HepG2 (cell line): ENCODE measurements at regions not wholly inside any gene's neighbourhood (a gene's known extent, or its start where the extent isn't known, plus 50 kb on each side); places are given as distances from the start of the nearest gene placed in this dataset.

Source experiments
- ATAC-seq: fragments of 200-7000 bp; cut with Tn5 transposase; 3 replicates; pipeline ENCODE4 v1.9.1; 2020; ENCODE audit warnings: mild to moderate bottlenecking, moderate library complexity
- BruUV-seq: library from RNA; stranded (reverse); fragments of 400-500 nt; replicated peaks from 2 replicates; lab custom pipeline; 2021; lab: Mats Ljungman, UMichigan
- CTCF ChIA-PET: fragments of 300-600 bp; formaldehyde crosslinking; extraction: SDS; loops from one replicate; lab custom pipeline; 2021; ENCODE audit warnings: low total read pairs, inconsistent platforms, low intra/inter-chr PET ratio; lab: Yijun Ruan, JAX
- POLR2A ChIA-PET: fragments of 350-600 bp; sonication (Branson Sonifier 250); formaldehyde crosslinking; loops from one replicate; lab custom pipeline; 2020; ENCODE audit warnings: antibody characterized with exemption, inconsistent platforms; lab: Yijun Ruan, JAX
- DNase-seq: peaks from one replicate; pipeline ENCODE4 v3.0.0-alpha.2; 2015; ENCODE audit warnings: low spot score
- FAIRE-seq: peaks from 3 replicates; lab custom pipeline; 2011; peaks lifted over from hg19 to GRCh38; lab: Jason Lieb, UNC
- H2AFZ ChIP-seq: one replicate; pipeline ENCODE4 v1.6.1; 2011; ENCODE audit warnings: low read length, inconsistent platforms
- H3K27ac ChIP-seq: fragments of 300-600 bp; 3 replicates; pipeline ENCODE4 v1.8.0; 2011; ENCODE audit warnings: mixed run types, mild to moderate bottlenecking, mixed read lengths, low read length, inconsistent platforms; ENCODE audit not compliant: insufficient read depth; ENCODE audit errors: extremely low read length
- H3K27me3 ChIP-seq, 2 experiments: fragments of 200-600 bp in 1 of 2; 2 replicates in 1 of 2; 3 replicates in 1 of 2; pipeline versions ENCODE4 v1.6.0 to v1.8.0; 2011; ENCODE audit warnings: low read length in 2 of 2, mild to moderate bottlenecking in 2 of 2, moderate library complexity in 2 of 2, inconsistent platforms in 1 of 2; ENCODE audit not compliant: insufficient read depth in 2 of 2, control insufficient read depth in 1 of 2
- H3K36me3 ChIP-seq, 2 experiments: fragments of 200-600 bp in 1 of 2; replicated peaks in 1 of 2; 2 replicates in 1 of 2; 3 replicates in 1 of 2; pipeline versions ENCODE4 v1.5.1 to v1.8.0; 2011; ENCODE audit warnings: low read length in 2 of 2, inconsistent platforms in 1 of 2; ENCODE audit not compliant: insufficient read depth in 2 of 2, control insufficient read depth in 1 of 2
- H3K4me1 ChIP-seq: 2 replicates; pipeline ENCODE4 v1.5.1; 2012; ENCODE audit warnings: low read length, inconsistent platforms; ENCODE audit not compliant: insufficient read depth
- H3K4me2 ChIP-seq: 2 replicates; pipeline ENCODE4 v1.6.0; 2011; ENCODE audit warnings: low read depth, low read length, inconsistent platforms
- H3K4me3 ChIP-seq, 3 experiments: fragments of 200-600 bp in 1 of 3; sonication (generic), shearing (Covaris generic) in 1 of 3; replicated peaks in 1 of 3; 2 replicates each; pipeline ENCODE4 v1.5.1; 2011 to 2016; ENCODE audit warnings: low read length in 3 of 3, inconsistent platforms in 2 of 3, low read depth in 2 of 3, mild to moderate bottlenecking in 2 of 3, control low read depth in 1 of 3, mixed read lengths in 1 of 3; ENCODE audit not compliant: insufficient read depth in 1 of 3
- H3K79me2 ChIP-seq: one replicate; pipeline ENCODE4 v1.6.1; 2011; ENCODE audit warnings: low read length, inconsistent platforms; ENCODE audit not compliant: insufficient read depth
- H3K9ac ChIP-seq: 2 replicates; pipeline ENCODE4 v1.6.0; 2011; ENCODE audit warnings: mild to moderate bottlenecking, low read depth, low read length, inconsistent platforms; ENCODE audit not compliant: insufficient read depth
- H3K9me3 ChIP-seq: 2 replicates; pipeline ENCODE4 v1.5.1; 2012; ENCODE audit warnings: mild to moderate bottlenecking, low read length
- H4K20me1 ChIP-seq: 2 replicates; pipeline ENCODE4 v1.6.0; 2011; ENCODE audit warnings: inconsistent platforms, mild to moderate bottlenecking, low read length, moderate library complexity; ENCODE audit not compliant: insufficient read depth
- ATF2 ChIP-seq: sonication (generic); formaldehyde crosslinking; IDR thresholded peaks from 2 replicates; pipeline ENCODE4 v1.4.0; 2020; ENCODE audit warnings: missing genetic modification reagents
- DMTF1 ChIP-seq: sonication (generic); formaldehyde crosslinking; IDR thresholded peaks from 2 replicates; pipeline ENCODE4 v1.4.0; 2020; ENCODE audit warnings: mild to moderate bottlenecking, missing genetic modification reagents
- HNRNPL ChIP-seq: fragments of 200-400 bp; formaldehyde crosslinking; IDR thresholded peaks from 2 replicates; pipeline ENCODE4 v1.6.1; 2017; ENCODE audit warnings: mild to moderate bottlenecking, low read depth, low read length
- HOXA3 ChIP-seq: sonication (generic); formaldehyde crosslinking; IDR thresholded peaks from 2 replicates; pipeline ENCODE4 v1.5.0; 2020; ENCODE audit warnings: missing genetic modification reagents
- MIER2 ChIP-seq: IDR thresholded peaks from 2 replicates; pipeline ENCODE4 v1.6.1; 2016; ENCODE audit warnings: missing biosample characterization, missing genetic modification reagents
- SAFB2 ChIP-seq: sonication (generic); formaldehyde crosslinking; IDR thresholded peaks from 2 replicates; pipeline ENCODE4 v1.5.1; 2020; ENCODE audit warnings: missing genetic modification reagents, low read depth, mild to moderate bottlenecking, borderline replicate concordance
- U2AF1 ChIP-seq: fragments of 200-400 bp; formaldehyde crosslinking; optimal IDR thresholded peaks from 2 replicates; pipeline ENCODE3; 2017; ENCODE audit warnings: mild to moderate bottlenecking, low read depth, low read length
- ZNF30 ChIP-seq: sonication (generic); formaldehyde crosslinking; IDR thresholded peaks from 2 replicates; pipeline ENCODE4 v1.5.0; 2020; ENCODE audit warnings: mild to moderate bottlenecking, missing genetic modification reagents
- ZNF770 ChIP-seq: sonication (generic); formaldehyde crosslinking; IDR thresholded peaks from 2 replicates; pipeline ENCODE4 v1.5.0; 2020; ENCODE audit warnings: mild to moderate bottlenecking, missing genetic modification reagents
- WGBS: methylation state at CpG from one replicate; pipeline ENCODE4 v1.1.6; 2017; ENCODE audit warnings: low lambda C conversion rate; 5-methylcytosine and 5-hydroxymethylcytosine counted together
- in situ Hi-C: cut with HindIII; loops from 2 replicates; pipeline ENCODE4 v1.10.0; 2017; ENCODE audit warnings: low pct_unique_long_range_greater_than_20kb; ENCODE audit not compliant: extremely low pct_ligation_motif_present
- intact Hi-C: fragments of 100-400 bp; cut with micrococcal nuclease; formaldehyde crosslinking; loops from one replicate; pipeline ENCODE4 v1.10.0; 2022; ENCODE audit not compliant: unreplicated experiment
- TF ChIP-seq, protein P1 (sequence below): IDR thresholded peaks from 2 replicates; pipeline ENCODE4 v1.6.1; 2016

DNA sequence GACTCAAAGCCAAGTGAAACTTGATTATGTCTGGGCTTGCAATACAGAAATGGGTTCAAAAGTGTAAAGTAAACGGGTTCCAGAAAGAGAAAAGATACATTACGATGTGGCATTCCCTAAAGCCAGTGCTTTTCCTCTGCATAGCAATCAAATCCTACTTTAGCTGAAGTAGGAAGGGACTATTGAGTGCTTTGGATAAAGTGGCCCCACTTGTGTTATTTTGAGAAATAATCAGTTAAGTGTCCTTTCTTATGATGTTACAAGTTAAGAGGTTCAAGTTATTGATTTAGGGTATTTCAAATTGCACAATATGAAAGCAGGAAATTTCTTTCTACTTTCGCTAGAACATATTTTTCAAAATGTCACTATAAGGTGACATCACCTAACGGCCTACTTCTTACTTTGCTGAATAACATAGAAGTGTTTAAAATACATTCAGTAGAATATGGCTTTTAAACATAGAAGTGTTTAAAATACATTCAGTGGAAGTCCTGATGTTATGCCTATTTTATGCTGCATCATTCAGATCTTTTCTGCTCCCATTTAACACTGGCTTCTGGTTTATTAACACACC, 235.2 kb downstream of the DTHD1 start:
- ATAC-seq (no peak), FAIRE-seq (no peak), DNase-seq (no peak)
- Histone ChIP-seq H3K4me3 (no peak overlapping the region), H3K36me3 (no peaks in the 10 kb centered on the region), H3K9me3 (peaks cover 7% of the 10 kb centered on the region), H3K79me2 (no peaks in the 10 kb centered on the region), H2AFZ (no peak overlapping the region), H3K27me3 (no peaks in the 10 kb centered on the region), H4K20me1 (no peaks in the 10 kb centered on the region), H3K4me2 (no peak overlapping the region), H3K9ac (no peak overlapping the region), H3K27ac (no peak overlapping the region), H3K4me1 (no peaks in the 10 kb centered on the region)
- WGBS, result 0% methylated on average over 4 of the region's 4 CpGs
- ChIA-PET POLR2A (no interaction called here), CTCF (no interaction called here)
- no peak for TF ChIP-seq ATF2
- no peak for TF ChIP-seq ZNF770 (CRISPR knock-in tag)
- no peak for TF ChIP-seq MIER2 (CRISPR knock-in tag)
- TF ChIP-seq HNRNPL, result no peak
- no peak for TF ChIP-seq HOXA3 (CRISPR knock-in tag)
- no peak for TF ChIP-seq U2AF1
- TF ChIP-seq, protein P1, sequence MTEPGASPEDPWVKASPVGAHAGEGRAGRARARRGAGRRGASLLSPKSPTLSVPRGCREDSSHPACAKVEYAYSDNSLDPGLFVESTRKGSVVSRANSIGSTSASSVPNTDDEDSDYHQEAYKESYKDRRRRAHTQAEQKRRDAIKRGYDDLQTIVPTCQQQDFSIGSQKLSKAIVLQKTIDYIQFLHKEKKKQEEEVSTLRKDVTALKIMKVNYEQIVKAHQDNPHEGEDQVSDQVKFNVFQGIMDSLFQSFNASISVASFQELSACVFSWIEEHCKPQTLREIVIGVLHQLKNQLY (CRISPR knock-in tag), result no peak
- no peak for TF ChIP-seq DMTF1 (CRISPR knock-in tag)
- TF ChIP-seq SAFB2 (CRISPR knock-in tag), result no peak
- no peak for TF ChIP-seq ZNF30
- intact Hi-C loops (no loop called here), in situ Hi-C loops (no loop called here)
- BruUV-seq, result no TSS peak
